K562 (cell line): ENCODE measurements at regions not wholly inside any gene's neighbourhood (a gene's known extent, or its start where the extent isn't known, plus 50 kb on each side); places are given as distances from the start of the nearest gene placed in this dataset.

Experiments
- ATAC-seq: fragments of 200-7000 bp; cut with Tn5 transposase; 3 replicates; pipeline ENCODE4 v1.9.1; 2020; ENCODE audit warnings: moderate library complexity
- BruUV-seq: library from RNA; stranded (reverse); fragments of 400-500 nt; replicated peaks from 2 replicates; lab custom pipeline; 2021; lab: Mats Ljungman, UMichigan
- CTCF ChIA-PET: fragments of 300-600 bp; formaldehyde crosslinking; extraction: SDS; loops from one replicate; lab custom pipeline; 2021; ENCODE audit warnings: low intra/inter-chr PET ratio; lab: Yijun Ruan, JAX
- POLR2A ChIA-PET: fragments of 300-600, 350-650 bp; sonication (Branson Sonifier 250); formaldehyde crosslinking; extraction: SDS; loops from one replicate; lab custom pipeline; 2021; ENCODE audit warnings: antibody characterized with exemption, inconsistent platforms; lab: Yijun Ruan, JAX
- DNase-seq, 4 experiments: peaks; one replicate each; pipeline versions ENCODE4 v3.0.0 to v3.0.0-alpha.2; 2011 to 2018; ENCODE audit warnings: low spot score in 3 of 4, mixed read lengths in 3 of 4; ENCODE audit errors: extremely low read depth in 1 of 4
- FAIRE-seq: peaks from 2 replicates; lab custom pipeline; 2011; peaks lifted over from hg19 to GRCh38; lab: Jason Lieb, UNC
- H2AFZ ChIP-seq: 2 replicates; pipeline ENCODE4 v1.6.0; 2011; ENCODE audit warnings: low read depth, low read length, control low read depth, inconsistent platforms
- H3K27ac ChIP-seq: fragments of 200-600 bp; 3 replicates; pipeline ENCODE4 v1.8.0; 2011; ENCODE audit warnings: low read depth, mild to moderate bottlenecking, control low read depth, inconsistent platforms, low read length, moderate library complexity, mixed read lengths; ENCODE audit errors: extremely low read depth
- H3K27me3 ChIP-seq, 2 experiments: fragments of 300-600 bp in 1 of 2; 2 replicates in 1 of 2; 3 replicates in 1 of 2; pipeline versions ENCODE4 v1.6.0 to v1.8.0; 2011; ENCODE audit warnings: inconsistent platforms in 2 of 2, low read length in 2 of 2, mild to moderate bottlenecking in 1 of 2, mixed read lengths in 1 of 2, moderate library complexity in 1 of 2; ENCODE audit not compliant: control insufficient read depth in 2 of 2, insufficient read depth in 2 of 2
- H3K36me3 ChIP-seq: fragments of 300-600 bp; 3 replicates; pipeline ENCODE4 v1.8.0; 2011; ENCODE audit warnings: mild to moderate bottlenecking, low read length, inconsistent platforms; ENCODE audit not compliant: control insufficient read depth, insufficient read depth
- H3K4me1 ChIP-seq, 2 experiments: fragments of 200-600 bp in 1 of 2; replicated peaks in 1 of 2; 2 replicates in 1 of 2; 3 replicates in 1 of 2; pipeline versions ENCODE4 v1.5.1 to v1.8.0; 2011; ENCODE audit warnings: inconsistent platforms in 2 of 2, low read length in 2 of 2, mild to moderate bottlenecking in 1 of 2, mixed read lengths in 1 of 2, moderate library complexity in 1 of 2; ENCODE audit not compliant: control insufficient read depth in 2 of 2, insufficient read depth in 2 of 2
- H3K4me2 ChIP-seq: 2 replicates; pipeline ENCODE4 v1.6.1; 2011; ENCODE audit warnings: low read length, control low read depth, inconsistent platforms, mixed read lengths; ENCODE audit not compliant: insufficient read depth
- H3K4me3 ChIP-seq: fragments of 200-600 bp; sonication (generic), shearing (Covaris generic); 2 replicates; pipeline ENCODE4 v1.5.1; 2016; ENCODE audit warnings: control low read depth, inconsistent platforms
- H3K79me2 ChIP-seq: fragments of 200-600 bp; 3 replicates; pipeline ENCODE4 v1.8.0; 2011; ENCODE audit warnings: low read length, inconsistent platforms; ENCODE audit not compliant: control insufficient read depth, insufficient read depth
- H3K9ac ChIP-seq, 2 experiments: 2 replicates each; pipeline versions ENCODE4 v1.6.0 to v1.6.1; 2011; ENCODE audit warnings: low read depth in 2 of 2, low read length in 2 of 2, control low read depth in 1 of 2, inconsistent platforms in 1 of 2, mild to moderate bottlenecking in 1 of 2, mixed read lengths in 1 of 2; ENCODE audit not compliant: insufficient read depth in 1 of 2
- H3K9me1 ChIP-seq: one replicate; pipeline ENCODE4 v1.6.0; 2011; ENCODE audit warnings: inconsistent platforms, mild to moderate bottlenecking, low read length, moderate library complexity; ENCODE audit not compliant: control insufficient read depth, insufficient read depth
- H3K9me3 ChIP-seq: replicated peaks from 2 replicates; pipeline ENCODE4 v1.5.1; 2011; ENCODE audit warnings: low read depth, low read length, inconsistent platforms; ENCODE audit not compliant: control insufficient read depth, insufficient read depth
- H4K20me1 ChIP-seq: replicated peaks from 2 replicates; pipeline ENCODE4 v1.6.1; 2011; ENCODE audit warnings: low read length, inconsistent platforms, mixed read lengths; ENCODE audit not compliant: control insufficient read depth, insufficient read depth
- C11orf30 ChIP-seq: fragments of 450-650 bp; IDR thresholded peaks from 2 replicates; pipeline ENCODE4 v1.6.1; 2016; ENCODE audit warnings: low read depth, mild to moderate bottlenecking
- POLR2A ChIP-seq: fragments of 450-650 bp; conservative IDR thresholded peaks from 2 replicates; pipeline ENCODE4 v1.6.1; 2016
- POLR2AphosphoS2 ChIP-seq: IDR thresholded peaks from 2 replicates; pipeline ENCODE4 v1.6.1; 2012; ENCODE audit warnings: low read length, improper control_type of control experiment
- POLR2G ChIP-seq: fragments of 200-400 bp; formaldehyde crosslinking; IDR thresholded peaks from 2 replicates; pipeline ENCODE4 v1.6.1; 2017; ENCODE audit warnings: low read depth, mild to moderate bottlenecking, antibody characterized with exemption, low read length, moderate library complexity
- SIRT6 ChIP-seq: IDR thresholded peaks from one replicate; pipeline ENCODE4 v1.6.1; 2012; ENCODE audit warnings: low read depth, mild to moderate bottlenecking, control low read depth, inconsistent platforms, low read length, moderate library complexity
- SUPT5H ChIP-seq: fragments of 450-650 bp; IDR thresholded peaks from 2 replicates; pipeline ENCODE4 v1.6.1; 2016
- WGBS: fragments of 100-300 bp; shearing (Covaris generic); methylation state at CpG from one replicate; pipeline ENCODE4 v1.1.6; 2016; ENCODE audit warnings: low coverage, mixed read lengths; ENCODE audit not compliant: insufficient coverage; ENCODE audit errors: missing lambda C conversion rate; 5-methylcytosine and 5-hydroxymethylcytosine counted together
- in situ Hi-C: fragments of 300-500 bp; cut with MboI; formaldehyde crosslinking; loops from 4 replicates; pipeline ENCODE4 v1.15.0; 2018; ENCODE audit warnings: inconsistent platforms, mixed read lengths
- intact Hi-C: fragments of 100-400 bp; cut with micrococcal nuclease; formaldehyde crosslinking; loops from 2 replicates; pipeline ENCODE4 v1.14.2; 2022
- TF ChIP-seq, protein P1 (sequence below): fragments of 450-650 bp; IDR thresholded peaks from 2 replicates; pipeline ENCODE4 v1.6.1; 2018; ENCODE audit not compliant: partially characterized antibody
- TF ChIP-seq, protein P2 (sequence below): fragments of 450-650 bp; formaldehyde crosslinking; conservative IDR thresholded peaks from 2 replicates; pipeline ENCODE4 v1.4.0; 2022; ENCODE audit warnings: mild to moderate bottlenecking, missing genetic modification characterization
- TF ChIP-seq, protein P3 (sequence below): fragments of 450-650 bp; IDR thresholded peaks from 2 replicates; pipeline ENCODE4 v1.7.1; 2018; ENCODE audit warnings: mild to moderate bottlenecking, low read depth; ENCODE audit not compliant: partially characterized antibody

DNA sequence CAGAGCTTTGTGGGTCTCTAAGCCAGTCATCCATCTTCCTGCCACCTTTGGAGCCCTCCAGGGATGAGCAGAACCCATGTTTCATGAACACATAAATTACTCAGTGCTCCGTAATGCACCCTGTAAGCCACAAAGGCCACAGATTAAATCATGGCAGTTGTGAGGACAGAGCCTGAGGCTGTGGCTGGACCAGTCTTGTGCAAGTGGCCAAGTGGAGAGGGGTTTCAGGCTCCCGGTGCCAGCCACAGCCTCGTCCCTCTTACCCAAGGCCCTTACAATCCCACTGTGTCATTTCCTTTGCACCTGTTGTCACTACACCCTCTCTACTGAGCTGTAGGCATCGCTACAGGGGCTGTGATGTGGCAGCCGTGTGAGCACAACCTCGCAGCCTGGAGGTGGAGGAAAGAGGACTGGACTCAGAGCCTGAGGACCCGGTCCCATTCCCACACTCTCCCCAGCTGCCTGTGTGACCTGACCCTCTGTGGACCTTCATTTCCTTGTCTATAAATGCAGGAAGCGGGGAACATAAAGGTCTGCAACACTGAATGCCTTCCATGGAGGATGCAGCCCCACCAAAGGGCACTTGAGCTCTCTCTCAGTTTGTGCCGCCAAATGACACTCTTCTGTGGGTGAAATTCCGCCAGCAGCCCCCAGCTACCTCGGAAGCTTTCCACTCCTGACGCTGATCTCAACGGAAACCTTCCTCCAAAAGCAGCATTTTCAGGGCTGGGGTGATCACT, 792.0 kb downstream of the UQCRFS1 start:
- Histone ChIP-seq H3K4me3 (no peak overlapping the region), H2AFZ (no peak overlapping the region), H4K20me1 (peaks cover 7% of the 10 kb centered on the region; the same call in 1 of the 2 replicates), H3K4me2 (no peak overlapping the region), H3K9me3 (no peaks in the 10 kb centered on the region), H3K27me3 (no peaks in the 10 kb centered on the region), H3K36me3 (peaks cover 22% of the 10 kb centered on the region; the same call in 2 of the 3 replicates), H3K9me1 (no peaks in the 10 kb centered on the region)
- CTCF ChIA-PET: no interaction called here
- DNase-seq (no peak), FAIRE-seq (no peak), ATAC-seq (peak; percentile 14; the same call in 2 of the 3 replicates)
- WGBS: 46% methylated on average over 13 of the region's 13 CpGs
- in situ Hi-C loops (no loop called here), intact Hi-C loops (no loop called here)
- BruUV-seq: no TSS peak
- TF ChIP-seq POLR2AphosphoS2: 0 out of 2 replicates have a peak, but pooled peaks have one; percentile 5
- TF ChIP-seq POLR2G: peak; percentile 53
- TF ChIP-seq, protein P1, sequence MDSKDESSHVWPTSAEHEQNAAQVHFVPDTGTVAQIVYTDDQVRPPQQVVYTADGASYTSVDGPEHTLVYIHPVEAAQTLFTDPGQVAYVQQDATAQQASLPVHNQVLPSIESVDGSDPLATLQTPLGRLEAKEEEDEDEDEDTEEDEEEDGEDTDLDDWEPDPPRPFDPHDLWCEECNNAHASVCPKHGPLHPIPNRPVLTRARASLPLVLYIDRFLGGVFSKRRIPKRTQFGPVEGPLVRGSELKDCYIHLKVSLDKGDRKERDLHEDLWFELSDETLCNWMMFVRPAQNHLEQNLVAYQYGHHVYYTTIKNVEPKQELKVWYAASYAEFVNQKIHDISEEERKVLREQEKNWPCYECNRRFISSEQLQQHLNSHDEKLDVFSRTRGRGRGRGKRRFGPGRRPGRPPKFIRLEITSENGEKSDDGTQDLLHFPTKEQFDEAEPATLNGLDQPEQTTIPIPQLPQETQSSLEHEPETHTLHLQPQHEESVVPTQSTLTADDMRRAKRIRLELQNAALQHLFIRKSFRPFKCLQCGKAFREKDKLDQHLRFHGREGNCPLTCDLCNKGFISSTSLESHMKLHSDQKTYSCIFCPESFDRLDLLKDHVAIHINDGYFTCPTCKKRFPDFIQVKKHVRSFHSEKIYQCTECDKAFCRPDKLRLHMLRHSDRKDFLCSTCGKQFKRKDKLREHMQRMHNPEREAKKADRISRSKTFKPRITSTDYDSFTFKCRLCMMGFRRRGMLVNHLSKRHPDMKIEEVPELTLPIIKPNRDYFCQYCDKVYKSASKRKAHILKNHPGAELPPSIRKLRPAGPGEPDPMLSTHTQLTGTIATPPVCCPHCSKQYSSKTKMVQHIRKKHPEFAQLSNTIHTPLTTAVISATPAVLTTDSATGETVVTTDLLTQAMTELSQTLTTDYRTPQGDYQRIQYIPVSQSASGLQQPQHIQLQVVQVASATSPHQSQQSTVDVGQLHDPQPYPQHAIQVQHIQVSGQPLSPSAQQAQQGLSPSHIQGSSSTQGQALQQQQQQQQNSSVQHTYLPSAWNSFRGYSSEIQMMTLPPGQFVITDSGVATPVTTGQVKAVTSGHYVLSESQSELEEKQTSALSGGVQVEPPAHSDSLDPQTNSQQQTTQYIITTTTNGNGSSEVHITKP: no peak
- TF ChIP-seq POLR2A: 0 out of 2 replicates have a peak, but pooled peaks have one; percentile 56
- TF ChIP-seq, protein P2, sequence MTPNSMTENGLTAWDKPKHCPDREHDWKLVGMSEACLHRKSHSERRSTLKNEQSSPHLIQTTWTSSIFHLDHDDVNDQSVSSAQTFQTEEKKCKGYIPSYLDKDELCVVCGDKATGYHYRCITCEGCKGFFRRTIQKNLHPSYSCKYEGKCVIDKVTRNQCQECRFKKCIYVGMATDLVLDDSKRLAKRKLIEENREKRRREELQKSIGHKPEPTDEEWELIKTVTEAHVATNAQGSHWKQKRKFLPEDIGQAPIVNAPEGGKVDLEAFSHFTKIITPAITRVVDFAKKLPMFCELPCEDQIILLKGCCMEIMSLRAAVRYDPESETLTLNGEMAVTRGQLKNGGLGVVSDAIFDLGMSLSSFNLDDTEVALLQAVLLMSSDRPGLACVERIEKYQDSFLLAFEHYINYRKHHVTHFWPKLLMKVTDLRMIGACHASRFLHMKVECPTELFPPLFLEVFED (CRISPR knock-in tag): no peak
- TF ChIP-seq, protein P3, sequence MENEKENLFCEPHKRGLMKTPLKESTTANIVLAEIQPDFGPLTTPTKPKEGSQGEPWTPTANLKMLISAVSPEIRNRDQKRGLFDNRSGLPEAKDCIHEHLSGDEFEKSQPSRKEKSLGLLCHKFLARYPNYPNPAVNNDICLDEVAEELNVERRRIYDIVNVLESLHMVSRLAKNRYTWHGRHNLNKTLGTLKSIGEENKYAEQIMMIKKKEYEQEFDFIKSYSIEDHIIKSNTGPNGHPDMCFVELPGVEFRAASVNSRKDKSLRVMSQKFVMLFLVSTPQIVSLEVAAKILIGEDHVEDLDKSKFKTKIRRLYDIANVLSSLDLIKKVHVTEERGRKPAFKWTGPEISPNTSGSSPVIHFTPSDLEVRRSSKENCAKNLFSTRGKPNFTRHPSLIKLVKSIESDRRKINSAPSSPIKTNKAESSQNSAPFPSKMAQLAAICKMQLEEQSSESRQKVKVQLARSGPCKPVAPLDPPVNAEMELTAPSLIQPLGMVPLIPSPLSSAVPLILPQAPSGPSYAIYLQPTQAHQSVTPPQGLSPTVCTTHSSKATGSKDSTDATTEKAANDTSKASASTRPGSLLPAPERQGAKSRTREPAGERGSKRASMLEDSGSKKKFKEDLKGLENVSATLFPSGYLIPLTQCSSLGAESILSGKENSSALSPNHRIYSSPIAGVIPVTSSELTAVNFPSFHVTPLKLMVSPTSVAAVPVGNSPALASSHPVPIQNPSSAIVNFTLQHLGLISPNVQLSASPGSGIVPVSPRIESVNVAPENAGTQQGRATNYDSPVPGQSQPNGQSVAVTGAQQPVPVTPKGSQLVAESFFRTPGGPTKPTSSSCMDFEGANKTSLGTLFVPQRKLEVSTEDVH: peak; percentile 34
- TF ChIP-seq C11orf30: no peak
- TF ChIP-seq SUPT5H: 0 out of 2 replicates have a peak, but pooled peaks have one; percentile 57
- TF ChIP-seq SIRT6: peak; percentile 10
- TF ChIP-seq, all 486 proteins: peak for 6
- Histone ChIP-seq H3K27ac (no peak overlapping the region), H3K9ac (no peak overlapping the region), H3K4me1 (no peaks in the 10 kb centered on the region; a peak in 1 of 5 replicates), H3K79me2 (no peaks in the 10 kb centered on the region)
- POLR2A ChIA-PET: interaction anchor here (1.0 to 1.3 kb wide), 2 partner anchors 9 to 19 kb away, joined by 3 to 7 read pairs; no protein-coding TSS in a partner anchor
